HL-60 (cell line): ENCODE measurements at regions not wholly inside any gene's neighbourhood (a gene's known extent, or its start where the extent isn't known, plus 50 kb on each side); places are given as distances from the start of the nearest gene placed in this dataset.

Source experiments
- SPI1 ChIP-seq: IDR thresholded peaks from 2 replicates; pipeline ENCODE4 v1.6.1; 2012; ENCODE audit warnings: low read depth, mild to moderate bottlenecking, borderline replicate concordance
- TF ChIP-seq, protein P1 (sequence below): IDR thresholded peaks from one replicate; pipeline ENCODE4 v1.5.1; 2011; ENCODE audit warnings: low read length, control low read depth, inconsistent platforms; ENCODE audit not compliant: insufficient read depth

DNA sequence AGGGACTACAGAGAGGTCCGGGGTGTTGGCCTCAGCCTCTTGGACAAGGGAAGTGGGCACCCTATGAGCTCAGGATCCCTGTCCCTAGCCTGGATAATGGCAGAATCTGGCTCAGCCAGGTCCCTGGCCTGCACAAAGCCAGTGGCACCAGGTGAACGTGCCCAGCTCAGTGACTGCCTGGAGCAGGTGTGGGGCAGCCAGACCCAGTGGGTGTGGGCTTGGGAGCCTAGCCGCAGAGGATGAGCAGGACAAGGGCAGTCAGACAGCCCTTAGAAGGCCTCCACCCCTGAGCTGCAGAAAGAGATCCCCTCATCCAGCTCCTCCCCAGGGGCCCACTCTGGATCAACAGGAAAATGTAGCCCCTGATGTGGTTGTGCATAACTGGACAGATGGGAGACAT lies 585.3 kb downstream of the KCNJ18 start:
- TF ChIP-seq, protein P1, sequence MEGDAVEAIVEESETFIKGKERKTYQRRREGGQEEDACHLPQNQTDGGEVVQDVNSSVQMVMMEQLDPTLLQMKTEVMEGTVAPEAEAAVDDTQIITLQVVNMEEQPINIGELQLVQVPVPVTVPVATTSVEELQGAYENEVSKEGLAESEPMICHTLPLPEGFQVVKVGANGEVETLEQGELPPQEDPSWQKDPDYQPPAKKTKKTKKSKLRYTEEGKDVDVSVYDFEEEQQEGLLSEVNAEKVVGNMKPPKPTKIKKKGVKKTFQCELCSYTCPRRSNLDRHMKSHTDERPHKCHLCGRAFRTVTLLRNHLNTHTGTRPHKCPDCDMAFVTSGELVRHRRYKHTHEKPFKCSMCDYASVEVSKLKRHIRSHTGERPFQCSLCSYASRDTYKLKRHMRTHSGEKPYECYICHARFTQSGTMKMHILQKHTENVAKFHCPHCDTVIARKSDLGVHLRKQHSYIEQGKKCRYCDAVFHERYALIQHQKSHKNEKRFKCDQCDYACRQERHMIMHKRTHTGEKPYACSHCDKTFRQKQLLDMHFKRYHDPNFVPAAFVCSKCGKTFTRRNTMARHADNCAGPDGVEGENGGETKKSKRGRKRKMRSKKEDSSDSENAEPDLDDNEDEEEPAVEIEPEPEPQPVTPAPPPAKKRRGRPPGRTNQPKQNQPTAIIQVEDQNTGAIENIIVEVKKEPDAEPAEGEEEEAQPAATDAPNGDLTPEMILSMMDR, result no peak
- TF ChIP-seq SPI1, result no peak
